LNCaP clone FGC (cell line): ENCODE measurements at regions not wholly inside any gene's neighbourhood (a gene's known extent, or its start where the extent isn't known, plus 50 kb on each side); places are given as distances from the start of the nearest gene placed in this dataset.

ENCODE experiments used
- DNase-seq: peaks from one replicate; pipeline ENCODE4 v3.0.0-alpha.2; 2011; ENCODE audit warnings: low read depth
- H3K4me3 ChIP-seq: 2 replicates; pipeline ENCODE4 v1.5.1; 2011; ENCODE audit warnings: mild to moderate bottlenecking, low read depth, low read length, control low read depth
- CTCF ChIP-seq: IDR thresholded peaks from 2 replicates; pipeline ENCODE4 v1.5.1; 2012; ENCODE audit warnings: mild to moderate bottlenecking; ENCODE audit not compliant: control insufficient read depth, insufficient read depth; ENCODE audit errors: extremely low read depth

GRCh38 chr4:81757691-81758090 lies 286.0 kb upstream of the RASGEF1B start:
- H3K4me3 ChIP-seq = no peak overlapping the region
- no peak for DNase-seq
- no peak for TF ChIP-seq CTCF

- TF ChIP-seq CTCF = no peak
- no peak overlapping the region for H3K4me3 ChIP-seq
- DNase-seq = no peak
These were observed 285.3 kb upstream of the RASGEF1B start for GRCh38 chr4:81756973-81757372.

- no peak for DNase-seq
- H3K4me3 ChIP-seq = no peak overlapping the region
- no peak for TF ChIP-seq CTCF
These were observed 284.3 kb upstream of the RASGEF1B start for GRCh38 chr4:81756042-81756441.

- H3K4me3 ChIP-seq = no peak overlapping the region
- no peak for TF ChIP-seq CTCF
- no peak for DNase-seq
These were observed 282.5 kb upstream of the RASGEF1B start for GRCh38 chr4:81754169-81754568.

GRCh38 chr4:81751531-81752289 lies 280.0 kb upstream of the RASGEF1B start:
- no peak for TF ChIP-seq CTCF
- H3K4me3 ChIP-seq = no peak overlapping the region
- no peak for DNase-seq

- no peak for TF ChIP-seq CTCF
- DNase-seq = no peak
- no peak overlapping the region for H3K4me3 ChIP-seq
These were observed 275.7 kb upstream of the RASGEF1B start for GRCh38 chr4:81747242-81747930.

- H3K4me3 ChIP-seq = no peak overlapping the region
These were observed 275.1 kb upstream of the RASGEF1B start for GRCh38 chr4:81746773-81747172.

More at GRCh38 chr4:81746773-81747172, 275.1 kb upstream of the RASGEF1B start:
- DNase-seq = no peak
- TF ChIP-seq CTCF = no peak
